Astrocyte (in vitro differentiated cells and primary cell): ENCODE measurements at regions not wholly inside any gene's neighbourhood (a gene's known extent, or its start where the extent isn't known, plus 50 kb on each side); places are given as distances from the start of the nearest gene placed in this dataset.

Source experiments
- EZH2 ChIP-seq: IDR thresholded peaks from 2 replicates; pipeline ENCODE4 v1.6.1; 2012; ENCODE audit warnings: mild to moderate bottlenecking, low read length, inconsistent platforms; ENCODE audit not compliant: insufficient read depth
- TF ChIP-seq, protein P1 (sequence below): IDR thresholded peaks from 2 replicates; pipeline ENCODE4 v1.5.1; 2011; ENCODE audit warnings: low read depth, mild to moderate bottlenecking, inconsistent platforms, low read length, moderate library complexity; ENCODE audit not compliant: insufficient read depth

DNA sequence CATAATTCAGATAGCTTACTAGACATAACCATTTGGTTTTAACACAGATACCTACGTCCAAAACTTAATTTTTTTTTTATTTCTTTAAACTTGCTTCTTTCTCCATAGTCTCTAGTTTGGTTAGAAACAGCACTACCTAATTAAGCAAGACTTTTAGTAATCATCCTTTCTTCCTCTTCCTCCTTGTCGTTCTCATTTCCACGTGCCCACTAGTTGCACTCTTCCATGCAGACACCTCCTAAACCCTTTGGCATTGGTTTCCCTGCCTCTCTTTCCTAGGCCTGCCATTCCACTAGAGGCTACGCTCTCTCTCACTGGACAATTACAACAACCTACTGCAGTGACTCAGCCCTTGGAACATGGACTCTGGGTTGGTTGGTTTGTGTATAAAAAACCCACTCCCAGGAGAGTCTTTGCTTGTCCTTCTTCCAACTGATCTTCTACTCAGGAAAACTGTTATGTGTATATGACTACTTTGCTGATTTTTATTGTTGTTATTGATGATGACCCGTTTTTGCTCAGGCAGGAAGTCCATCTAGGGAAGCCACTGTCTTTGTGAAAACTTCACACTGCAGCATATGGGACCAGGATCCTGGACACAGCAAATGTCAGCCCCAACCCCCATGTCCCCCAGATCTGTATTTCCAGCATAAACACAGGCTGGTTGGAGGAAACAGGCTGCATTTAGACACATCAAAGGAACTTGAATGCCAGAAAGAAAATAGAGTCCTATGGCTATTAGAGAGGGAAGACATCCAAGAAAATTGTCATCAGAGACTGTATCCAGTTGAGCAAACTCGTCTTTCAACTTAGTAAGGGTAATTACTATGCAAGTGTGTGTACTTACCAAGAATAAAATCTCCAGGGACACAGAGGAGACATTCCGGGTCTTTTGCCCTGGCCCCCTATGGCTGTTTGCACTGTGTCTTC, 503.2 kb downstream of the GADD45G start:
- TF ChIP-seq, protein P1, sequence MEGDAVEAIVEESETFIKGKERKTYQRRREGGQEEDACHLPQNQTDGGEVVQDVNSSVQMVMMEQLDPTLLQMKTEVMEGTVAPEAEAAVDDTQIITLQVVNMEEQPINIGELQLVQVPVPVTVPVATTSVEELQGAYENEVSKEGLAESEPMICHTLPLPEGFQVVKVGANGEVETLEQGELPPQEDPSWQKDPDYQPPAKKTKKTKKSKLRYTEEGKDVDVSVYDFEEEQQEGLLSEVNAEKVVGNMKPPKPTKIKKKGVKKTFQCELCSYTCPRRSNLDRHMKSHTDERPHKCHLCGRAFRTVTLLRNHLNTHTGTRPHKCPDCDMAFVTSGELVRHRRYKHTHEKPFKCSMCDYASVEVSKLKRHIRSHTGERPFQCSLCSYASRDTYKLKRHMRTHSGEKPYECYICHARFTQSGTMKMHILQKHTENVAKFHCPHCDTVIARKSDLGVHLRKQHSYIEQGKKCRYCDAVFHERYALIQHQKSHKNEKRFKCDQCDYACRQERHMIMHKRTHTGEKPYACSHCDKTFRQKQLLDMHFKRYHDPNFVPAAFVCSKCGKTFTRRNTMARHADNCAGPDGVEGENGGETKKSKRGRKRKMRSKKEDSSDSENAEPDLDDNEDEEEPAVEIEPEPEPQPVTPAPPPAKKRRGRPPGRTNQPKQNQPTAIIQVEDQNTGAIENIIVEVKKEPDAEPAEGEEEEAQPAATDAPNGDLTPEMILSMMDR: no peak
- TF ChIP-seq EZH2: no peak
